IPS DF 4.7 (cell line): ENCODE measurements at regions not wholly inside any gene's neighbourhood (a gene's known extent, or its start where the extent isn't known, plus 50 kb on each side); places are given as distances from the start of the nearest gene placed in this dataset.

ENCODE experiments used
- DNase-seq: peaks from one replicate; pipeline ENCODE4 v3.0.0-alpha.2; 2013; ENCODE audit warnings: low spot score; ENCODE audit errors: extremely low read depth

DNA sequence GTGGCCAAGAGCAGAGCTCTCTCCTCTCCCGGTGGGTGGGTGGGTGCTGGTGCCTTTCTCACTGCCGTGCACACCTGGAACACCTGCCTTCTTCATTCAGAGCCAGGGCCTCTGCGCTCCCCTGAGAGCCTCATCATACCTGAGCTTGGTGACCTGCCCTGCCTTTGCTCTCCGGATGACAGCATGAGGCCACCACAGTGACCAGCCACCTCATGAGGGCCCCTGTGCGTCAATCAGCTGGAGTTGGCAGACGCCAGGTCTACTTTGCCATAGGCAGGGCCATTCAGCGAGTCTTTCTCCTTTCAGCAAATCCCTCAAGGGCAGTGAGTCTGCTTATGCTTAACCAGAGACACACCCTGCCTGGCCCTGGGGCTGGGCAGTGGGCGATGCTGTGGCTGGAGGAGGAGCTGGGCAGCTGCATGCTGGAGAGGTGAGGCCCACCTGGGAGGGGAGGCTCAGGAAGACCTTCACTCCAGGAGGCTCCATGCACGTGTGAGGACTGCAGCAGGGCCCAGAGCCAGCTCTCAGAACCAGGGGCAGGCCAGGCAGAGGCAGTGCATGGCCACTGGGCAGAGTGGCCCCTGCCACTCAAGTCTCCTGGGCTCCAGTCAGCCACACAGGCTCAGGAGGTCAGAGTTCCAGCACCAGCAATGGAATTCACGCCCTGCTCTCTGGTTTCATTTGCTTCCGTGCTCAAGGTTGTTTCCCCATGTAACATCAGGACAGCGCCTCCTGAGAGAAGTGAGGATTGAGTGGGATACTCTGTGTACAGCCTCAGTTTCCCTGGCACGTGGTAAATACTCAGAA, 417.5 kb upstream of the MYT1L start:
- no peak for DNase-seq

DNA sequence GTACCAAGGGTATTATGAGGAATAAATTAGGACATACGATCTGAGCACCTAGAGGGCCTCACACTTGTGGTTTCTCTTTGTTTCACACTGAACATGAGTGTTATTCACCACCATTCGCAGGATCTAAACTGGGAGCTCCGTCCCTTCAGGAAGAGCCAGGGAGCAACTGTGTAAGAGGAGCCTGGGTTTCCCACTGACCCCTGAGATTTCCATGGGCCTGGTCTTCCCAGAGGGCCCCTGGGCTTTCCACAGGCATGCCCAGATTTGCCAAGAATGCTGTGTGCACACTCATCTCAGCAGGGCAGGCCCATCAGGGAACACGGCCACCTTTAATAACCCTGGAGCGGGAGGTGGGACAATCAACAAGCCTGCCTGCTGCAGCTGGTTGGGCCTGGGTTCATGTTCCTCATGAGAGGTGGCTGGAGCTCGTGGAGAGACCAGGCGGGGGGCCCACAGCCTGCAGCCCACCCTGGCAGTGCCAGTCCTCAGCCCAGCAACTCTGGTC, 416.8 kb upstream of the MYT1L start:
- no peak for DNase-seq

DNA sequence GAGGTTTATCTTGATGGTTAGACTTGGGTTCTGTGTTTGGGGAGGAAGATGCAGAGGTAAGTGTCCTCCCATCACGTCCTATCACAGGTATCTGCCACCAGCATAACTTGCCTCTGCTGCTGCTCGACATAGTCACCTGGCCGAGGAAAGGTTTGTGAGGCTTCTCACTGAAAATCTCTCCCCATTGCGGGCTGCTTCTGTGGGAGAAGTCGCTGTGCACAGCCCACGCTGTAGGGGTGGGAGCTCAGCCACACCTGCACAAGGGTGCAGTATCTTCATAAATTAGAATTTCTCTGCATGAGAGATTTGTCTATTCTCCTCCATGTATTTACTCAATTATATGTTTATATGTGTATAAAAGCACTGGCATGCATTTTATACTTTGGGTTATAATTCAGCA, 415.7 kb upstream of the MYT1L start:
- no peak for DNase-seq

DNA sequence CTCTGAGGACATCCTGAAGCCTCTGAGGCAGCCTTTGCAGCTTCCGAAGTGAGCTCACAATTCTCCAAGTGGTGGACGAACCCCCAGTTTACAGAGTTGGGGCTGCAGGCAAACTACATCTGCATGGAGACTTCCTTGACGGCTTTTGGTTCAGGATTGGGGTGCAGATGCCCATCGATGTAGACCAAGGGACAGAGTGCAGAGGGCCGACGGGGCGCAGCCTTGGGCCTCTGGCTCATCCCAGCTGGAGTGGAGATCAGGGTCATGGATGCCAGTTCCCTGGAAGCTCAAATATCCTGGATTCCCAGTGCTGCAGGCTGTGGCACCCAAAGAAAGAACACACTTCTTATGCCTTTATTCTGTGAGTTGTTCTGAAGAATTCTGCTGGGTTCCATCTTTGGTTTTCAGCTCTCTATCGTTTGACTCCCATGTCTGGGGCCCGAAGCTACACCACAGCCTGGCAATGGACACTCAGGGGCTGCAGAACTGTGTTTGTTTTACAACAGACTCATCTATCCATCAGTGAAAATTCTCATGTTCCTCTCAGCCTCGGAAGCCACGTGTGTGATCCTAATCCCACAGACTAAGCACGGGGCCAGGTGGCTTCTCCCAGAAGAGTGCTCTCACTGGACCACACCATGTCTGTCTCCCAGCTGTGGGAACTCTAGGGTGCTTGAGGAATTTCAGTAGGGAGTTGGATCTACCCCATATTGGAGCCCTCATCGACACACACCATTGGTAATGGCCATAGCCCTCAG, 414.1 kb upstream of the MYT1L start:
- no peak for DNase-seq

DNA sequence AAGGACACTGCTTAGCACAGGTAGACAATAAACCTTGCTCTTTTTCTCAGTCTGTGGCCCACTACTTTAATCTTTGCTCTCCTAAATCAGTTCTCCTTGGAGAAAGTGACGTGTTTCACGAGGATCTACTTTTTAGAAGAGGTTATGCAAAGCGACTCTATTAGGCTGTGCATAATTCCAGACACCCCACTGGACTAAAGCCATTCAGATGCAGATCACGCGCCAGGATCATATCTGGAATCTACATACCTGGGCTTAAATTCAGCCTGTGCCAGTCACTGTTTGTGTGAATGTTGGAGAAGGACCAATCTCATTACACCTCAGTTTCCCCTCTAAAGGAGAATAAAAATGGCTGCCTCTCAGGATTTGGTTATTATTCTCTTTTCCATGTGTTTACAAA, 413.0 kb upstream of the MYT1L start:
- DNase-seq = no peak

DNA sequence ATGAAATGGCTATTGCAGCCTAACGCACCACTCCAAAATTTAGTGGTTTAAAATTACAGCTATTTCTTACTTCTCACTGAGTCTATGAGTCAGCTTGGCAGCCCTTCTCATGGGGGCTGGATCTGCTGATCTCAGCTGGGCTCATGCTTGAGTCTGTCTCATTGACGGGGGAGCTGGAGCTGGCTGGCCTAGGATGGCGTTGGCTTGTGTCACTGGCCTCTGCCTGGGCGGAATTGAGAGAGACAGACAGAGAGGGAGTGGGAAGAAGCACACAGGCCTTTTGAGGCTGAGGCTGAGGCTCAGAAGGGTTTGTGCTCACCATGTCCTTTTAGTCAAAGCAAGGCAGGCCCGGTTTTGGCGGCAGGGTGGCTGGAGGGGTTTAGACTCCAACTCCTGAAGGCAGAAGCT, 412.1 kb upstream of the MYT1L start:
- DNase-seq = no peak

DNA sequence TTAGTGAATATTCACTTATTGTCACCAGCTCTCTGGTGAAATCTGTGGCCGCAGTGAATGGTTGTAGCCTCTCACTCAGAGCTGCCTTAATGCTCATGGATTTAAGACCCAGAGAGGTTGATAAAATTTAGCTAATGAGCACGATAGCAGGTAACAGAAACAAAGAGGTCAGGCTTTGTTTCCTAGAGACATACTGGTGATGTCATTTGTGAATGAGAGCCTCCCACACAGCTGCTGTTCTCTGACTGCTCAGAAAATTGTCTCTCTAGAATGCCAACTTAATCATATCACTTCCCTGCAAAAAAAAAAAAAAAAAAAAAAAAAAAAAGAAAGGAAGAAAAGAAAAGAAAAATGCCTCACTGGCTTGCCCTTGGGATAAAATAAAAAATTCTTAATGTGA, 411.7 kb upstream of the MYT1L start:
- no peak for DNase-seq

DNA sequence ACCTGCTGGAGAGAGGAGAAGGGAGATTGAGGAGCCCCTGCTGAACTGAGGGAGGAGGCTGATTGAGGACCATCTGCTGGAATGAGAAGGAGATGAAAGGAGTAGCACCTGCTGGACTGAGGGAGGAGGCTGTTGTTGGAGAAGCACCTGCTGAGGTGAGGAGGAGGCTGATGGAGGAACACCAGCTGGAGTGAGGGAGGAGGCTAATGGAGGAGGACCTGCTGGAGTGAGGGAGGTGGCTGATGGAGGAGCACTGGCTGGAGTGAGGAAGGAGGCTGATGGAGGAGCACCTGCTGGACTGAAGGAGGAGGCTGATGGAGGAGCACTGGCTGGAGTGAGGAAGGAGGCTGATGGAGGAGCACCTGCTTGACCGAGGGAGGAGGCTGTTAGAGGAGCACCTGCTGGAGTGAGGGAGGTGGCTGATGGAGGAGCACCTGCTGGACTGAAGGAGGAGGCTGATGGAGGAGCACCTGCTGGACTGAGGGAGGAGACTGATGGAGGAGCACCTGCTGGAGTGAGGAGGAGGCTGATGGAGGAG, 409.2 kb upstream of the MYT1L start:
- DNase-seq = no peak

DNA sequence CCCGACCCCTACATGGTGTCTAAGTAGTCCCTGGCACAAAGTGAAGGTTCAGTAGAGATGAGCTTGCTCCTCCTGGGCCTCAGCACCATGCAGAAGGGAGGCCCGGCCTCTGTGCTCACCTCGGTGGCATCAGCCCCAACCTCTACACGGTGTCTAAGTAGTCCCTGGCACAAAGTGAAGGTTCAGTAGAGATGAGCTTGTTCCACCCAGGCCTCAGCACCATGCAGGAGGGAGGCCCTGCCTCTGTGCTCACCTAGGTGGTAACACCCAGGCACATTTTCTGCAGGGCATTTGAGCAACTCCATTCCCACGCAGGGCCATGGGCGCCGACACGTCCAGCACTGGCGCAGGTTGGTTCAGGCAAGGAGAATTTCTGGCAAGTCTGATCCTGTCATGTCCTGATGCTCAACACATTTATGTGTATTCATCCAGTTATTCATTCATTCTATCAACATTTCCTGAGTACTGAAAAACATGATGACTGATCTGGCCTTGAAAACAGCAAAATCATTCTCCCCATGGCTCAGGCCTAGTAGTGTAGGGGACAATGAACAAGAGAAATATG, 408.2 kb upstream of the MYT1L start:
- no peak for DNase-seq

DNA sequence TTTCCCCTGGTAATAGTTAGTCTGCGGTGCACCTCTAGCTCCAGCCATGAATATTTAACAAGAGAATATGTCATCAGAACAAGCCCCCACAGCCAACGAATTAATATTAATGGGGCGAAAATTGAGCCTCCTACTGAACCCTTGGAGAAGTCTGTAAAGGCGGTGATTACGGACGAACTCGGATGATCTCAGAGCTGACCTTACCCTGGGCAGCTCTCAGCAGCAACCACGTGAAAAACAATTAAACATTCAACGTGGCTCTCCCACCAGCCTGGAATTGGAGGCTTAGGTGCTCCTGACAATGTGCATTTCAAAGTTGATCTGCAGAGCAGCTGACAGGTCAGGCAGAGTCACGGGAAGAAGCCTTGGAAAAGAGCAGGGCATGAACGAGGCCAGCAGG, 407.6 kb upstream of the MYT1L start:
- no peak for DNase-seq

DNA sequence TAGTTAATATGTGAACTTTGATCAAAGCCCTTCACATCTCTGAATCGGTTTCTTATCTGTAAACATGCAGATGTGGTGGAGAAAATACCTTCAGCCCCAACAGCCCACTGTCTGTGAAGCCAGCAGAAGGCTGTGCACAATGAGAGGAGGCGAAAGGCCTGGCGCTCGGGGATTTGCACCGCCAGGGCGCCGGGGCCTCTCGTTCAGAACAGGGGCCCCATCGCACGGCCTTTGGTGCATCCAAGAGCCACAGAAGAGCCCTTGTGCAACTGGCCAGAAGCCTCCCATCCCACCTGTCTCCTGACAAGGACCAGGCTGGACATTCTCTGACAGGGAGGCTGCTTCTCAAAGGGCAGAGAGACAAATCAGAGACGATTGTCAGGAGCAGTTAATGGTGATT, 407.2 kb upstream of the MYT1L start:
- DNase-seq = no peak

DNA sequence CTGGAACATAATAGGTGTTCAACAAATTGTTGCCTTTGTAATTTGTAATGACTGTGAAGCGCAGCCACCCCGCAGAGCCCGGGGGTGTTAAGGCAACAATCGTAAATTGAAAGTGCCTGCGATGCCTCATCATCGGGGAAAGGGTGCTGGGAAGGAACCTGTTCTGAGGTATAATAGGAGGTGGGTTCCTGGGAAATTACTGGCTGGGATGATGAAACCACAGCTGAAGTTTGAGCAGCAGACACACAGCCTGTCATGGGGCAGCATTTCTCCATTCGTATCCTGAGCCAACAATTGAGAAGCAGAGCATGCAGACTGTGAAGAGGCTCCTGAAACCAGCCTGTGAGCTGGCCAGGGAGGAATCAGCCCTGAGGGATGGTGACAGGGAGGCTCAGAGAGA, 404.0 kb upstream of the MYT1L start:
- no peak for DNase-seq

DNA sequence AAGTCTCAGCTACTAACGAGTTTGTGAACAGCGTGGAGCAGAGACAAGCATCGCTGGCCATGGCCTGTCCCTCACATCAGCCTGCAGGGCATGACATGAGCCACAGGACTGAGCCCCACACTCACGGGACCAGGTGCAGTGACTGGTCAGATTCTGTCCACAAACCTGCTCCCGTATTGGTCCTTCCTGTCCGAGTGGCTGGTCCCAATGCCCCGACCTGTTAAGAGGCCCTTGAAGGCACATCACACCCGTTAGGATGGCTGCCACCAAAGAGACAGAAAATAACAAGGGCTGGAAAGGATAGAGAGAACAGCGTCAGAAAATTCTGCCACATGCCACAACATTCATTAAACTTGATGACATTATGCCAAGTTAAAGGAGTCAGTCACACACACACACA, 403.2 kb upstream of the MYT1L start:
- no peak for DNase-seq

DNA sequence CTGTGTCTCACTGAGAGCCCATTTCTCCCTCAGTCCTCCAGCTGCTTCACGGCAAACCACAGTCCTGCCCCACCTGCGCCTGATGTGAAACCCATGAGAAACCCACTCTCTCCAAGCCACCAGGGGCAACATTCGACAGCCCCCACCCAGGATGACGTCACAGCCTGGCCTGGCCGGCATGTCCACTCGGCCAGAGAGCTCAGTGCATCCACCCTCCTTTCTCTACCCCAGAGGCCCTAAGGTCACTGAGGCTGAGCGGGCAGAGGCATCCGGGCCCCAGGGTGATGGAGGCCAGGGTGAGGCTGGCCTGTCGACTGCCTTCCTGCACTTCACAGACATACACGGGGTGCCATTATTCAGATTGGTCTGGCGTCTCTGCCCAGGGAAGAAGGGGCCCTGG, 402.7 kb upstream of the MYT1L start:
- DNase-seq = no peak

DNA sequence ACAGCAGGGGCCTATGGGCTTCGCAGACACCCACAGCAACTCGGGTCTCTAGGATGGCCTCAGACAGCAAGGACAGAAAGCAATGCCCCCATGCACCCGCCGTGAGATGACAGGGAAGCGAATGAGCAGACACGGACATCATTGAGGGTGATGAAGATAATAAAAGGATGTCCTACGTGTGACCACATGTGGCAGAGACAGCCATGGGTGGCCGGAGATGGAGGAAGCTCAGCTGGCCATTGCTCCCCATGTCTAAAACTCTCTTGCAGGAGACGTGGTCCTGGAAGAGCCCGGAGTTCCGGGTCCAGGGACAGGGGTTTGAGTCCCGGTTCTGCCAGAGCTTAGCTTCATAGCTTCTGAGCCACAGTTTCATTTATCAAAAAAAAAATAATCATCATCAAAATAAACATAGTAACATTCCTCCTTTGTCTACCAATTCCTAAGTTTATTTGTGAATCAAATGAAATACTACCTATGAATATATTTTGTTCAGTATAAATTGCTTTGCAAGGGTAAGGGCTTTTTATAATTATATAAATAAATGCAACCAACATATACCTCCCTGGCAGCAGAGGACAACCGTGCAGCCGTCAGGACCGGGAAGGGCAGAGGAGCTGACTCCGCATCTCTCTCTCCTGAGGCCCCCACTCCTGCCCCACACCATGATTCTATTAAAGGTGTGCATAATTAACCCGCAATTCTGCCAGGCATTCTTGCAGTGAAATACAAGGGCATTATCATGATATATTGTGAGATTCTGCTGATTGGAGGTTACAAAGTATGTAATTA, 401.4 kb upstream of the MYT1L start:
- DNase-seq = no peak

DNA sequence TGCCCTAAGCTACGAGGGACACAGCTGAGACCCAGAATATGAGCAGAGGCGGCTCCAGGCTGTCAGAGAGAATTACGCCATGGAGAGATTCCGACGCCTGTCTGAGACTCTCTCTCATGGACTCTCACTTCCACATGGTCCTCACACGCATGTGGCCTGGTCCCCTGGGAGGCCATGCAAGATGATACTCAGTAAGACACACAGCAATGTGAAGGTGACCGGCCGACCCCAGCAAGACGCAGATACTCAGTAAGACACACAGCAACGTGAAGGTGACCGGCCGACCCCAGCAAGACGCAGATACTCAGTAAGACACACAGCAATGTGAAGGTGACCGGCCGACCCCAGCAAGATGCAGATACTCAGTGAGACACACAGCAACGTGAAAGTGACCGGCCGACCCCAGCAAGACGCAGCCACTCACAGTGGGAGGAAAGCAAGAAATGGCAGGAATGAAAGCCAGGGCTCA, 400.8 kb upstream of the MYT1L start:
- DNase-seq = no peak

DNA sequence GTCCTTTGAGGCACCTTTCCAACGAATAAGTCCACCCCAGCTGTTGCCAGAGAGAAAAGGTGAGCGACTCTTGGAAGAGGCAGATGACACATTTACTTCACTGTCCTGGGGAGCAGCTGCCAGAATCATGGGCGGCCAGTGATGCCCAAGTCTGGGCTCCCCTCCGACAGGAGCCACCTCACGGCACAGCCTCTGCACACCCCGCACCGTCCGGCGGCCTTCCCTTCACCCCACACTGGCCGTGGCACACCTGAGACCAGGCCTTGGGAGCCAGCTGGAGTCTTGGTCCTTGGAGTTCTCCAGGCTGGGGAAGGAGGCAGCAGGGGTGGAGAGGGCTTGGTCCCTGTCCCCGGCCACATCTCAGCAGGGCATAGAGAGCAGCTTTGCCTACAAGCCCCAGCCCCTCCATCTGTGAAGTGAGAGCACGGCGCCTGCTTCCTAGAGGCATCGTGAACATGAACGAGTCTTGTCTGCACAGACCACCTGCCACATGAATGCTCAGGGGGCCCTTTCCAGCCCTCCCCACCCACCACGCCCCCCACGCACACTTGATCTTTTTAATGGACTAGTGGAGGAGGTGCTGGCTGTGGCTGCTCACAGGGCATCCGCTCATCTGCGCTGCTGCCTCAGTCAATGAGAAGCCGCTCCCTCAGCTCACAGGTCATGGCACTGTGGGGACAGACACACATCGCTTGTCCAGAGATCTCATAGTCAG, 400.2 kb upstream of the MYT1L start:
- DNase-seq = no peak

DNA sequence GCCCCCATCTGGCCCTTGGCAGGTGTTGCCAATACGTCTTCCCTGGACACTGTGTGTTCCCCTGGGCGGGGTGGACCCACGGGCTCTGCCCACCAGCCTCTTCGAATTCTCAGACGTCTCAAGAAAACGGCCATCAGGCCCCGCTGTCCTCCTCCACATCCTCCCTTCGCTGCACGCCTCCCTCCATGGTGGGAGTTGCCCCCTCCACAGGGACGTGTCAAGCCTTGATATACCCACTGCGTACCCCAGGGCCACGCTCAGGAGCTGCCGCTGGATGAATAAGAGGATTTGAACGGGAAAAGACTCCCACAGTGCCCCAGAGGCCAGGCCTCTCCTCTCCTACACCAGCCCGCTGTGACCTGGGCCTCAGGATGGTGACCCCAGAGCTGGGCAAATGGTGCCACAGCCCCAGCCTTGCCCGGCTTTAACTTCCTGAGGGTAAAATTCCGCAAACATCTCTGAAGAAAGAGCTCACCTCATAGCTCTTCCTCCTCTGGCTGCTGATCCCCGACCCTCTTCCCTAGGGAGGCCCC, 399.3 kb upstream of the MYT1L start:
- DNase-seq = no peak

DNA sequence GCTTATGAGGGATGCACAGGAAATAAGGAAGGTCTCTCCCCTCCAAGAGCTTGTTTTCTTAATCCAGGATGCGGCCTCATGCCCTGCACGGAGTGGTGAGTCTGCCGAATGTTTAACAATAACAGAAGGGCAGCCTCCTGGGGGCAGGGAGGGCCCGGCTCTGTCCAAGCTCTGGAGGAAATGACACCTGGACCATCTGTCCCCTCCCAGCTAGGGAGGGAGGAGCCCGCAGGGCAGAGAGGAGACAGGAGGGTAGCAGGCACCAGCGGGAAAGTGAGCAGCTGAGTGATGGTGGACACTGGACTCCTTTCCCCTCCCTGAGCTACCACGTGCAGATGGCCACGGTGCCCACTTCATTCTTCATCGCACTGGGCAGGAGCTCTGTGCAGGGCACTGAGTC, 398.2 kb upstream of the MYT1L start:
- DNase-seq = no peak

DNA sequence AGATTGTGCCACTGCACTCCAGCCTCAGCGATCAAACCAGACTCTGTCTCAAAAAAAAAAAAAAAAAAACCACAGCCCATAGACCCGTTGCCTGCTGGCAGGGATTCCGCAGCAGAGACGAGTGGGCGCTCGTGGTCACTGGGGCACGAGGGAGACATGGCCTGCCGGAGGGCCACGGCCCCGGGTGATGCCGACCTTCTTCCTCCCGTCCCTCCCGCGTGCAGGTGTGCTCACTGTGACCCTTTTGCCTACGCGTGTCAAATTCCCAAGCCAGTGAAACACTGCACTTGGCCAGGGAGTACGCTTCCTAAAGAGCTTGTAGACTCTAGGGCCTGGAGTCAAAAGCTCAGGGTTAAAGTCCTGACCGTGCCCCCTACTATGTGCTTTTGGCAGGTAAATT, 397.6 kb upstream of the MYT1L start:
- DNase-seq = no peak
